Omental fat pad (tissue), 3 donors: ENCODE measurements at regions not wholly inside any gene's neighbourhood (a gene's known extent, or its start where the extent isn't known, plus 50 kb on each side); places are given as distances from the start of the nearest gene placed in this dataset.

ENCODE experiments used
- ATAC-seq: fragments of 150-250 bp; one replicate; pipeline ENCODE4 v1.9.1; 2016; ENCODE audit warnings: mild to moderate bottlenecking, moderate library complexity; ENCODE audit not compliant: low FRiP score
- DNase-seq: peaks from one replicate; pipeline ENCODE4 v3.0.0-alpha.2; 2019; ENCODE audit warnings: low spot score
- TF ChIP-seq, protein P1 (sequence below), 3 donors: fragments of 450-650 bp; IDR thresholded peaks; one replicate each; pipeline ENCODE4 v1.5.1; 2016 to 2017; ENCODE audit warnings: antibody characterized with exemption in 3 of 3, mild to moderate bottlenecking in 3 of 3, moderate library complexity in 2 of 3

DNA sequence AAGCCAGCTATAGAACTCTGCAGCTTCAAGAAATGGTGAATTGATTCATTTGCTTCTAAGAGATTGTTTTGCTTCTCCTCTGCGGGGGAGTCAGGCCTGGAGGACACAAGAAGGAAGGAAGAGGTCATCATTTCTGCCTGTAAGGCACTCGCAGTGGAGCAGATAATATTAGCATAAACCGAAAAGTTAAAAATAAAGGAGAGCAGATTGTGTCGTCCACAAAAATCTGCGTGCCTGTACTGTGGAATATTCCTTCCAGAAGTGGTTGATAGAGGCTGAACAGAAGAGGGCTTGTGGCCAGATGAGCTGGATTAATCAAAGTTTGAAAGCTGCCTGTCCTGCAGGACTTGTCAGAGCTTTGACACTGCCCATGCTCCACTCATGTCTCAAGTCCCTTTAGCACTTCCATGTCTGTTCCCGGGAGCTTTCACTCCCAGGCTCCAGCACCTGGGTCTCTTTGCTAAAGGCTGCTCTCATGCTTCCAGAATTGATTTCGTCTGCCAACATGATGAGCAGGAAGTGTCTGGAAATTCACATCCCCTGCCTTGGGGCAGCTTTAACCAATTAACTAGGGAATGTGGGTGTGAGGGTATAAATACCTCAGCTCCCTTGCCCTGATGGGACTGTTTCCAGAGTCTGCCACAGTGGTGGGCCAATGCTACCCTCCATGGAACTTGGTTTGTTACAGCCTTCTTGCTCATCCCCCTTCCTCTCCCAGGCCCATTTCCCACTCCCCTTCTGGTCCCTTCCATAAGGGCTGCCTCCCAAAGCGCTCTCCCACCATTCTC, 65.1 kb upstream of the STX16 start:
- TF ChIP-seq, protein P1, sequence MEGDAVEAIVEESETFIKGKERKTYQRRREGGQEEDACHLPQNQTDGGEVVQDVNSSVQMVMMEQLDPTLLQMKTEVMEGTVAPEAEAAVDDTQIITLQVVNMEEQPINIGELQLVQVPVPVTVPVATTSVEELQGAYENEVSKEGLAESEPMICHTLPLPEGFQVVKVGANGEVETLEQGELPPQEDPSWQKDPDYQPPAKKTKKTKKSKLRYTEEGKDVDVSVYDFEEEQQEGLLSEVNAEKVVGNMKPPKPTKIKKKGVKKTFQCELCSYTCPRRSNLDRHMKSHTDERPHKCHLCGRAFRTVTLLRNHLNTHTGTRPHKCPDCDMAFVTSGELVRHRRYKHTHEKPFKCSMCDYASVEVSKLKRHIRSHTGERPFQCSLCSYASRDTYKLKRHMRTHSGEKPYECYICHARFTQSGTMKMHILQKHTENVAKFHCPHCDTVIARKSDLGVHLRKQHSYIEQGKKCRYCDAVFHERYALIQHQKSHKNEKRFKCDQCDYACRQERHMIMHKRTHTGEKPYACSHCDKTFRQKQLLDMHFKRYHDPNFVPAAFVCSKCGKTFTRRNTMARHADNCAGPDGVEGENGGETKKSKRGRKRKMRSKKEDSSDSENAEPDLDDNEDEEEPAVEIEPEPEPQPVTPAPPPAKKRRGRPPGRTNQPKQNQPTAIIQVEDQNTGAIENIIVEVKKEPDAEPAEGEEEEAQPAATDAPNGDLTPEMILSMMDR (IDR thresholded peaks at IDR 0.05), result no peak
- no peak for ATAC-seq
- no peak for DNase-seq

DNA sequence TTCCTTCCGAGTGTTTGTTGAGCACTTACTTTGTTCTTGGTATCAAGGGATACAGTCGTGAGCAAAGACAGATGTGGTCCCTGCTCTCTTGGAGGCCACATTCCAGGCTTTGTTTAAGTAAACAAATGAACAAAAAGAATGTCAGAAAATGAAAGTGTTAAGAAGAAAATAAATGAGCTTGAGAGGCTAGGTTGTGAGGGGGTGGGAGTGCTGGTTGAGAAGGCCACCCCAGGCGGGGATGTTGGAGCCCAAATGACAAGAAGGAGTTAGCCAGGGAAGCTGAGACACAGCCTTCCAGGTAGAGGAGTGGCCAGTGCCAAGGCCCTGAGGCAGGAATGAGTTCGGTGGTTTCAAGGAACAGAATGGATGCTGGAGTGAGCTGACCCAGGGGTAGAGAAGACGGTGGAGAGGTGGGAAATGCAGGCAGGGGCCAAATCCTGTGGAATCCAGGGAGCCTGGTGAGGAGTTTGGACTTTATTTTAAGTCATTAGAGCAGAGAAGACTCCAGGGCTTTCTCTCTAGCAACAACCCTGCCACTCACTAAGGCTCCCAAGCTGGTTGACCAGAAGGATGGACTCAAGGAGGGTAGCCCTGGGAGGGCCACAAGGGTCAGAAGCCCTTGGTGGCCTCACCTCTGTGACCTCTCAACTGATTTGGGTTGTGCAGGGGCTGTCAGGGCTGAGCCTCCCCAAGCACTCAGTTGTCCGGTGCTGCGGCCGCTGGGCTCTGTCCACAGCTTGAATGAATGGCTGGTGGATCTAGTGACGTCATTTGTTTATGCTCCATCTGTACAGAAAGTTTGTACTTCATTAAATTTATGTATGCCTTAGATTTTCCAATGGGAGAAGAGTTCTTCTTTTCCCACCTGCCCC, 66.0 kb upstream of the STX16 start:
- no peak for ATAC-seq
- TF ChIP-seq, protein P1 (IDR thresholded peaks at IDR 0.05), result no peak
- DNase-seq, result no peak

DNA sequence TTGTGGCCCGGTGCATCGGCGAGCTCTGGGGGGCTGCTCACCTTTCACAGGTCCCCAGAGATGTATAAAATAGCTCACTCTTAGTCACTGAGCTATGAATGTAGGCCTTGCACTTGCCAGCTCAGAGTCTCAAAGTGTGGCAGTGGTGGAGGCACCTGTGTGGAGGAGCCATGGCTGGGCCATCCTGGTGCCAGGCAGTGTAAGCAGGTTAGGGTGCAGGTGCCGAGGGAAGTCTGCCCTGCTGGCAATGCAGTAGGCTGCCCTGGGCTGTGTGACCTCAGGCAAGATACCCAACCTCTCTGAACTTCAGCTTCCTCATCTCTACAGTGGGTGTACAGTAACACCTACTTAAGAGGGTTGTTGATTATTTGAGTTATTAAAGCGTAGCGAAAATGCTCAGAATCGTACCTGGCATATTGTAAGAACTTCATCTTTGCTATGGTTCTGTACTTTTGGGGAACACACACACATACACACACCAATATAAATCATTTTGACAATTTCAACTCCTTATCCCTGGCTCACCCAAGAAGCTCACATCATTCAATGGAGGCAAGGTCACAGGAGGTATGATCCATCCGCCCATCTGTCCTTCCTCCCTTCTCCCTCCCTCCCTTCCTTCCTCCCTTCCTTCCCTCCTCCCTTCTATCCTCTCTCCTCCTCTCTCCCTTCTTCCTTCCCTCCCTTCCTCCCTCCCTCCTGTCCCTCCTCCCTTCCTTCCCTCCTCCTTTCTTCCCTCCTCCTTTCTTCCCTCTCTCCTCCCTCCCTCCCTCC, 66.8 kb upstream of the STX16 start:
- TF ChIP-seq, protein P1 (IDR thresholded peaks at IDR 0.05), result no peak
- no peak for DNase-seq
- ATAC-seq, result no peak

DNA sequence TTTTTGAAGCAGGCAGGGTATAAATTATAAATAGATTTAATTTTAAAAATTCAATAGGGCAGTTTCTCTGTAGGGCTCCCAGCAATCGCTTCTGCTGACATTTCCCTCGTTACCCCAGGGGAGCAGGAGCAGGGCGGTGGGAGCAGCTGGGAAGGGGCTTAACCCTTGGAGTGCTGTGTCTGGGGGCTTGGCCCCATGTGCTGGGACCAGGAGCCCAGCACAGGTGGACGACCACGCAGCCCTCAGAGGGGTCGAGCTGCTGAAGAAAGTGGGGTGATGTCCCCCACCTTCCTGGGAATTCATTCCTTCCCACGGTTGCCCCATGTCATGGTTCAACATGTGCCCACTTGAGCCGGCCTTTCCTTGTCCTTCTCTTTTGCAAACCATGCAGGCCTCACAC, 67.5 kb upstream of the STX16 start:
- no peak for DNase-seq
- no peak for ATAC-seq
- TF ChIP-seq, protein P1 (IDR thresholded peaks at IDR 0.05), result no peak

DNA sequence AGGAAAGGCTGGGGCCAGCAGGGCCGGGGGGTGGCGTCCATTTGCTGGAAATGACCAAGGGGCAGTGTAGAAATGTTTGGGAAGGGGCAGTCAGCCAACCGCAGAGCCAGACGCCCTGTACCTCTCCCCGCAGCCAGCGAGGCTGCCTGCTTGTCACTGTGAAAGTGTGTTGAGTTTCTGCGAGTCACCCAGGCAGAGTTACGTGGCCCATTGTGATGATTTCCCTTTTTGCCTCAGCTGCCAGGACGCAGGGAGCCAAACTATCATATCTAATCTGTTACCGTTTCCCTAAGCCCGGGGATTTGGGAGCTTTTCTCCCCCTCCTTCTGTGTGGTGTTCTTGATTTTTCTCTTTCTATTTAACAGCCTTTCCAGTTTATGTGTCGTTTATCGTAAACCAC, 67.9 kb upstream of the STX16 start:
- DNase-seq, result no peak
- ATAC-seq, result no peak
- TF ChIP-seq, protein P1 (IDR thresholded peaks at IDR 0.05), result no peak

DNA sequence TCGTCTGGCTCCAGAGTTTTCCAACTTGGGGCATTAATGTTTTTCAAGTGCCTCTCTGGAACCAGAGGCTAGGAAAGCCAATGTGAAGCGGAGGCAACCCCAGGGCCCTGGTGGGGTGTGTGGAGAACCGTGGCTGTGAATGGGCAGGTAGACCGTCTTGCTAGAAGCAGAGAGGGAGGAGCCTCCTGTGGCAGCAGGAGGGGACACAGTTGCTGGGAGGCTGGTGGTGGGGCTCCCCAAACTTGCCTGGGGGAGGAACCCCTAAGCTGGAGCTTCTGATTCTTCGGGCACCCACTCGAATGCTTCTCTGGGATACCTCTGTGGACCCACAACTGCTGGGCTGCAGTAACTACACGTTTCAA, 65.3 kb upstream of the APCDD1L start:
- ATAC-seq, result no peak
- no peak for DNase-seq
- TF ChIP-seq, protein P1 (IDR thresholded peaks at IDR 0.05), result no peak
